HG03432 (cell line): ENCODE measurements at regions not wholly inside any gene's neighbourhood (a gene's known extent, or its start where the extent isn't known, plus 50 kb on each side); places are given as distances from the start of the nearest gene placed in this dataset.
"Not testable (repeated sequence)": the region's sequence is repeated elsewhere in the genome, so short reads cannot be mapped to it uniquely, and the experiment has no call there.

Experiments used
- ATAC-seq: cut with Tn5 transposase; IDR thresholded peaks from one replicate; pipeline ENCODE4 v1.9.1; 2021; ENCODE audit warnings: mild to moderate bottlenecking, moderate library complexity; ENCODE audit not compliant: unreplicated experiment

DNA sequence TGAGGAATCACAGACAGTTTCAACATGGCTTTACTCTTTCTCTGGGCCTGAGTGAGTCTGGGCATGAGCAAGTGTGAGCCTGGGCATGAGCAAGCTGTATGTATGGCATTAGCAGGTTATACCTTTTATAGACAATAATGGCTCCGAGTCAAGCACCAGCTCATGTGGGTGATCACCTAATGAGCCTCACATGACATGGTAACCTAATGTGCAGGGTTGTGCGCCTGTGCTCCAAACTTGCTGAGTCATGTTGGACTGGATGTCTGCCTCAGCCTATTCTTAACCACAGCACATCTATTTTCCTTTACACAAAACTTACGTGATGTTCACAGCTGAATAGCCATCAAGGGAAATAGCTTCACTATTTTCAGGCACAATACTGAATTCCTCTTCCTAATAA, 236.2 kb upstream of the NRIP1 start:
- no peak for ATAC-seq

DNA sequence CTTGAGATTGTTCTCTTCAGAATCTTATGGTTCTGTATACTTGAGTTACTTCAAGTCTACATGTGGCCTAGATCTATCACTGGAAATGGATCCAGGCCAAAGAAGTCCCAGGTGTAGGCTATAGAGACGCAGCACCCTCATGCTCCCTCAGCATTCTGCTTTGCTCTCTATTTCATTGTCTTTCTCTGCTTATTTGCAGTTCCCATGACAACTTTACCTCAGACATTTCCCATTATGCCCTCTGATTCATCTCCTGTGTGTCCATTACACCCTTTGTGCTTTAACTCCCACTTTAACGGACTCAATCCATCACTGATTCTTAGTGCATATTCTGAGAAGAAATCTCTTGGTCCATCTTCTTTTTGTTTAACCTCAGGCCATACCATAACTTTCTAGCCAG, 236.9 kb upstream of the NRIP1 start:
- no peak for ATAC-seq

- no peak for ATAC-seq
Observed at GRCh38 chr21:15306271-15306670, 241.5 kb upstream of the NRIP1 start.

GRCh38 chr21:15308333-15308732, 243.5 kb upstream of the NRIP1 start:
- ATAC-seq: no peak

- ATAC-seq: no peak
Observed at GRCh38 chr21:15309022-15309590, 244.3 kb upstream of the NRIP1 start.

DNA sequence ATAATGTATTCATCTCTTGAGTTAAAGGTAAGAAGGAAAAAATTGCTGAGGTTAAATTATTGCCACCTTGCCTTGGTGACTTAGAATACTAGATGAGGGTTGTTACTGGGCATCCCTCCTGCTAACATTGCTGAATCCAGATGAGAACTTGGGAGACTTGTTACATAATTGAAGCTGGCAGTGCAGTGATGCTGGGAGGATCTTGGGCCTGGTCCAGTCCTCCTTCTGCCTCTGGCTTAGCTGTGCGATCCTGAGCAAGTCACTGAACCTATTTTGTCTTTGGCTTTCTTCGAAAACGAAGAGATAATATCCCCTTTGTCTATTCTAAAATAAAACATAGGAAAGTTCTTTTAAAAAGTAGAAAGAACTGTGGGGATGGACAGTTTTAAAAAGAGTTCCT, 244.9 kb upstream of the NRIP1 start:
- ATAC-seq: no peak

- ATAC-seq: no peak
Observed at GRCh38 chr21:15311510-15311909, 246.7 kb upstream of the NRIP1 start.

DNA sequence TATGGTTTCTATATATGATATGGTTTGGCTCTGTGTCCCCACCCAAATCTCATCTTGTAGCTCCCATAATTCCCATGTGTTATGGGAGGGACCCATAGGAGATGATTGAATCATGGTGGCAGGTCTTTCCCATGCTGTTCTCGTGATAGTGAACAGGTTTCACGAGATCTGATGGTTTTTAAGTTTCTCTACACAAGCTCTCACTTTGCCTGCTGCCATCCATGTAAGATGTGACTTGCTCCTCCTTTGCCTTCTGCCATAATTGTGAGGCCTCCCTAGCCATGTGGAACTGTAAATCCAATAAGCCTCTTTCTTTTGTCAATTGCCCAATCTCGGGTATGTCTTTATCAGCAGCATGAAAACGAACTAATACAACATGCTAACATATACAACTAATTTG, 252.2 kb upstream of the NRIP1 start:
- ATAC-seq: not testable (repeated sequence)

- no peak for ATAC-seq
Observed at GRCh38 chr21:15319727-15320126, 254.9 kb upstream of the NRIP1 start.

DNA sequence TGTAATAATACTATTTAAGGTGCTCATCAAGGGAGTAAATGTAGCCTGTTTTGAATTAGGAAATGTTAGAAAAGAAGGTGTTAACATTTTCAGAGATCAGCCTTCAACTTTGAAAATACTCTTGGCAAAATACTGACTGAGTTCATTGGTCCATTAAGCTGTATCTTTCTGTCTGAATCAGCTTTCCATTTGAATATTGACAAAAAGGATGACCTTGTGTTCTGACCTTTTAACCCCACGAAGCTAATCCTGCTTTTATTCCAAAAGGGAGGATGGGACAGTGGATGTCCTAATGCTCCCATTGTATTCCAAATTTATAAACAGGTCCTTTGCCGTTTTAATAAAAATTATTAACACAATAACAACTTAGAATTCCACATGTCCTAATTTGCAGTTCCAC, 259.7 kb upstream of the NRIP1 start:
- ATAC-seq: no peak

DNA sequence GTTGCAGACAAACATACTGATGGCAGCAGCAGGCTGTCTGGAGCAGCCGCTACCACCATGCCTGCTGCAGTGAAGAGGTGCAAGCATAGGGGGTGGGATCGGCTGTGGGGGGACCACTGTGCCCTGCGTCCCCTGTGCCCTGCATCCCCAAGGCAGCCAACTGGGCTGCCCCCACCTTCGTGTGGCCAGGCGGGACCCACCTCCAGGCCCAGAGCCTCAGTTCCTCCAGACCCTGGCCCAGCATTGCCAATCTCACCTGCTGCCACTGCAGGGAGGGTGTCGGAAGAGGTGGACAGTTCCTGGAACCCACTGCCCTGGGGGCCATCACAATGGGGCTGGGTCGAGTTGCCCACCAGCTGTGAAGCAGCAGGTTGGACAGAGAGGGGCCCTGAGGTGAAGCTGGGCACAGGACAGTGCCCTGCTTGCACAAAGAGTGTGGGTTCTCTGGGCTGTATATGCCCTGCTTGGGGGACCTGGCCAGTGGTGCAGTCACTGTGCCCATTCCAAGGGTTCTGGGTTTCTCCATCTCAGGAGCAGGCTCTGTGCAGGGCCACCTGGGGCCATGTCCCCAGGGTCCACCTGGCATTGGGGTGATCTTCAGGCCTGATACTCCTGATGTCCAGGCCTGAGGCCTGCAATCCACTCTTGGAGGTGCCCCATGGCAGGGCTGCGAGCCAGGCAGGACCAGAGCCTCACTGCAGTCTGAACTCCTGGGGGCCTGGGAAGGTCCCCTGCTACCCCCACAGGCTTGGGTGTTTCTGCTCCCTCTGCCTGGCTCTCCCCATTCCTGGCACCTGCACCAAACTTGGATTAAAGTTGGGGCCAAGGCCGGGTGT, 261.4 kb upstream of the NRIP1 start:
- ATAC-seq: no peak

GRCh38 chr21:15327637-15328265, 263.0 kb upstream of the NRIP1 start:
- no peak for ATAC-seq

GRCh38 chr21:15329191-15329590, 264.4 kb upstream of the NRIP1 start:
- no peak for ATAC-seq

DNA sequence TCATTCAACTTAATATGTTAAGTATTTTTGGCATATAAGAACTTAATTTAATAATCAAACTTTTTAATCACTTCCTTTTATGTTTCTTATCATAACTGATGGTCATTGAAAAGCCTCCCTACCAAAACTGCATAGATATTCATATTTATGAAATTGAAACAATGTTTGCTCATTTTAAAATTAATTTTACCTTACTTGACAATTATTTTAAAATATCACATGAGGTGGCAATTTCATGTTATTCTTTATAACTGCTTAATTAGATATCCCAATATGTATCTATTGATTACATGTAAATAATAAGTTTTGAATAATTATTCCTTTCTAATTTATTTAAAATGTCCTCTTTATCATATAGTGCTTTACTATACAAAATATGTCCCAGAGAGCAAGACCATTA, 266.1 kb upstream of the NRIP1 start:
- no peak for ATAC-seq

- no peak for ATAC-seq
Observed at GRCh38 chr21:15332572-15332971, 267.8 kb upstream of the NRIP1 start.

DNA sequence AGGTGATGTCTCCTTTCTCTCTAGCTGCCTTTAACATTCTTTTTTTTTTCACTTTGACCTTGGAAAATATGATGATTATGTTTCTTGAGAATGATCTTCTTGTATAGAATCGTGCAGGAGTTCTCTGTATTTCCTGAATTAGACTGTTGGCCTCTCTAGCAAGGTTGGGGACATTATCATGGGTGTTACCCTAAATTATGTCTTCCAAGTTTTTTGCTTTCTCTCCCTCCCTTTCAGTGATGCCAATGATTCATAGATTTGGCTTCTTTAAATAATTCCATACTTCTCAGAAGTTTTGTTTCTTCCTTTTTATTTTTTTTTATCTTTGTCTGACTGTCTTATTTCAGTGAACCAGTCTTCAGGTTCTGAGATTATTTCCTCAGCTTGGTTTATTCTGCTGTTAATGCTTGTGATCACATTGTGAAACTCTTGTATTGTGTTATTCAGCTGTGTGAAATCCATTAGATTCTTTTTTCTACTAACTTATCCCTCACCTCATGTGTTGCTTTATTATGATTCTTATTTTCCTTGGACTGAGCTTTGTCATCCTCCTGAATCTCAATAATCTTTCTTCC, 268.4 kb upstream of the NRIP1 start:
- no peak for ATAC-seq

GRCh38 chr21:15333951-15334350, 269.2 kb upstream of the NRIP1 start:
- ATAC-seq: no peak

GRCh38 chr21:15343066-15343465, 278.3 kb upstream of the NRIP1 start:
- ATAC-seq: no peak

- no peak for ATAC-seq
Observed at GRCh38 chr21:15352009-15352408, 287.2 kb upstream of the NRIP1 start.

- no peak for ATAC-seq
Observed at GRCh38 chr21:15353546-15353945, 288.7 kb upstream of the NRIP1 start.

GRCh38 chr21:15354516-15354915, 289.7 kb upstream of the NRIP1 start:
- ATAC-seq: no peak

DNA sequence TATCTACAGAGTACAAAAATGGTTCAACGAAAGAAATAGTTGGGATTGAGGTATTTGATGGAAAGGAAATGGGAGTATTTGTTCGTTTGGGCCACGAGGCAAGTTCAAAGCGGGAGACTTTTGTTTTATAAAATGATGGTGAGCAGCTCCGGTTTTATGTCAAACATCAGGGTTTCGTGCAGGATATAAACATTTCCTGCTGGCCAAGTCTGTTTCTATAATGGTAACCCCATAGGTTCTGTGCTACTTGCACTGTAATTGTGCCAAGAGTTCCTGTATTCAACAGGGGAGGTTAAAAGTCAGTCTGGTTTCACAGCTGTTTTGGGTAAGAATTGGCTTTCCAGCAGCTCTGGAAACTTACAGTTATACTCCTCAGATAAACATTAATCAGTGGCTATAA, 290.3 kb upstream of the NRIP1 start:
- no peak for ATAC-seq
